NB4 (cell line): ENCODE measurements at regions not wholly inside any gene's neighbourhood (a gene's known extent, or its start where the extent isn't known, plus 50 kb on each side); places are given as distances from the start of the nearest gene placed in this dataset.

Experiments
- POLR2A ChIP-seq: IDR thresholded peaks from 2 replicates; pipeline ENCODE4 v1.6.1; 2011; ENCODE audit warnings: mild to moderate bottlenecking; ENCODE audit not compliant: insufficient read length; ENCODE audit errors: extremely low read depth
- TF ChIP-seq, protein P1 (sequence below): IDR thresholded peaks from one replicate; pipeline ENCODE4 v1.5.1; 2012; ENCODE audit warnings: low read depth, low read length
- TF ChIP-seq, protein P2 (sequence below): IDR thresholded peaks from 2 replicates; pipeline ENCODE4 v1.6.1; 2011; ENCODE audit warnings: low read depth, low read length

DNA sequence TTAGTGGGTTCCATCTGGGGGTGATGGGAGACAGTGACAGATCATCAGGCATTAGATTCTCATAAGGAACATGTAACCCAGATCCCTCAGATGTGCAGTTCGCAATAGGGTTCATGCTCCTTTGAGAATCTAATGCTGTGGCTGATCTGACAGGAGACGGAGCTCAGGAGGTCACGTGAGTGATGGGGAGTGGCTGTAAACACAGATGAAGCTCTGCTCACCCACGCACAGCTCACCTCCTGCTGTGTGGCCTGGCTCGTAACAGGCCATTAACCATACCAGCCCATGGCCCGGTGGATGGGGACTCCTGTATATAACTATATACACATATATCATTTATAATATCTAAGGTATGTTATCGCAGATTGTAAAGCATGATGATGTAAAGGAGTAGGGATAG is 214.2 kb downstream of the MAF start:
- TF ChIP-seq, protein P1, sequence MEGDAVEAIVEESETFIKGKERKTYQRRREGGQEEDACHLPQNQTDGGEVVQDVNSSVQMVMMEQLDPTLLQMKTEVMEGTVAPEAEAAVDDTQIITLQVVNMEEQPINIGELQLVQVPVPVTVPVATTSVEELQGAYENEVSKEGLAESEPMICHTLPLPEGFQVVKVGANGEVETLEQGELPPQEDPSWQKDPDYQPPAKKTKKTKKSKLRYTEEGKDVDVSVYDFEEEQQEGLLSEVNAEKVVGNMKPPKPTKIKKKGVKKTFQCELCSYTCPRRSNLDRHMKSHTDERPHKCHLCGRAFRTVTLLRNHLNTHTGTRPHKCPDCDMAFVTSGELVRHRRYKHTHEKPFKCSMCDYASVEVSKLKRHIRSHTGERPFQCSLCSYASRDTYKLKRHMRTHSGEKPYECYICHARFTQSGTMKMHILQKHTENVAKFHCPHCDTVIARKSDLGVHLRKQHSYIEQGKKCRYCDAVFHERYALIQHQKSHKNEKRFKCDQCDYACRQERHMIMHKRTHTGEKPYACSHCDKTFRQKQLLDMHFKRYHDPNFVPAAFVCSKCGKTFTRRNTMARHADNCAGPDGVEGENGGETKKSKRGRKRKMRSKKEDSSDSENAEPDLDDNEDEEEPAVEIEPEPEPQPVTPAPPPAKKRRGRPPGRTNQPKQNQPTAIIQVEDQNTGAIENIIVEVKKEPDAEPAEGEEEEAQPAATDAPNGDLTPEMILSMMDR = no peak
- no peak for TF ChIP-seq POLR2A
- TF ChIP-seq, protein P2, sequence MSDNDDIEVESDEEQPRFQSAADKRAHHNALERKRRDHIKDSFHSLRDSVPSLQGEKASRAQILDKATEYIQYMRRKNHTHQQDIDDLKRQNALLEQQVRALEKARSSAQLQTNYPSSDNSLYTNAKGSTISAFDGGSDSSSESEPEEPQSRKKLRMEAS = no peak
